ENCODE measurements at regions not wholly inside any gene's neighbourhood (a gene's known extent, or its start where the extent isn't known, plus 50 kb on each side); places are given as distances from the start of the nearest gene placed in this dataset.
"Not testable (repeated sequence)": the region's sequence is repeated elsewhere in the genome, so short reads cannot be mapped to it uniquely, and the experiment has no call there.

DNA sequence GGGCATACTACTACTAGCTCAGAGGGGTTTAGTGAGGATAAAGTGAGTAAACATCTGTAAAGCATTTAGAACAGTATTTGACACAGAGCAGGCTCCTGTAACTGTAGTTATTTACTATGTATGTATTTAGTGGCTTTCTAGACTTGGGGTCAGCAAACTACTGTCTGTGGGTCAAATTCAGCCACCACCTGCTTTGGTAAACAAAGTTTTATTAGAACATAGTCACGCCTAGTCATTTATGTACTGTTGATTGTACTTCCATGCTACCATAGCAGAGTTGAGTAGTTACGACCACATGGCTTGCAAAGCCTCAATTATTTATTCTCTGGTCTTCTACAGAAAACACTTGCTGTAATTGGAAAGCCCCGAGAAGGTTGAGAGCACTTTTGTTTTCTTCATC lies 248.5 kb upstream of the PLPP4 start:
- TF ChIP-seq, protein P1, sequence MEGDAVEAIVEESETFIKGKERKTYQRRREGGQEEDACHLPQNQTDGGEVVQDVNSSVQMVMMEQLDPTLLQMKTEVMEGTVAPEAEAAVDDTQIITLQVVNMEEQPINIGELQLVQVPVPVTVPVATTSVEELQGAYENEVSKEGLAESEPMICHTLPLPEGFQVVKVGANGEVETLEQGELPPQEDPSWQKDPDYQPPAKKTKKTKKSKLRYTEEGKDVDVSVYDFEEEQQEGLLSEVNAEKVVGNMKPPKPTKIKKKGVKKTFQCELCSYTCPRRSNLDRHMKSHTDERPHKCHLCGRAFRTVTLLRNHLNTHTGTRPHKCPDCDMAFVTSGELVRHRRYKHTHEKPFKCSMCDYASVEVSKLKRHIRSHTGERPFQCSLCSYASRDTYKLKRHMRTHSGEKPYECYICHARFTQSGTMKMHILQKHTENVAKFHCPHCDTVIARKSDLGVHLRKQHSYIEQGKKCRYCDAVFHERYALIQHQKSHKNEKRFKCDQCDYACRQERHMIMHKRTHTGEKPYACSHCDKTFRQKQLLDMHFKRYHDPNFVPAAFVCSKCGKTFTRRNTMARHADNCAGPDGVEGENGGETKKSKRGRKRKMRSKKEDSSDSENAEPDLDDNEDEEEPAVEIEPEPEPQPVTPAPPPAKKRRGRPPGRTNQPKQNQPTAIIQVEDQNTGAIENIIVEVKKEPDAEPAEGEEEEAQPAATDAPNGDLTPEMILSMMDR (IDR thresholded peaks at IDR 0.05; ENCODE audit: low read depth, low read length) = no peak
- Histone ChIP-seq H3K9me3 (ENCODE audit: severe bottlenecking) (peaks cover 9% of the 10 kb centered on the region), H3K27me3 (ENCODE audit: insufficient read depth, low read depth, severe bottlenecking) (no peaks in the 10 kb centered on the region), H3K36me3 (no peaks in the 10 kb centered on the region), H3K27ac (no peak overlapping the region), H3K4me3 (ENCODE audit: low read depth, low read length) (no peak overlapping the region)
- no peak for DNase-seq

DNA sequence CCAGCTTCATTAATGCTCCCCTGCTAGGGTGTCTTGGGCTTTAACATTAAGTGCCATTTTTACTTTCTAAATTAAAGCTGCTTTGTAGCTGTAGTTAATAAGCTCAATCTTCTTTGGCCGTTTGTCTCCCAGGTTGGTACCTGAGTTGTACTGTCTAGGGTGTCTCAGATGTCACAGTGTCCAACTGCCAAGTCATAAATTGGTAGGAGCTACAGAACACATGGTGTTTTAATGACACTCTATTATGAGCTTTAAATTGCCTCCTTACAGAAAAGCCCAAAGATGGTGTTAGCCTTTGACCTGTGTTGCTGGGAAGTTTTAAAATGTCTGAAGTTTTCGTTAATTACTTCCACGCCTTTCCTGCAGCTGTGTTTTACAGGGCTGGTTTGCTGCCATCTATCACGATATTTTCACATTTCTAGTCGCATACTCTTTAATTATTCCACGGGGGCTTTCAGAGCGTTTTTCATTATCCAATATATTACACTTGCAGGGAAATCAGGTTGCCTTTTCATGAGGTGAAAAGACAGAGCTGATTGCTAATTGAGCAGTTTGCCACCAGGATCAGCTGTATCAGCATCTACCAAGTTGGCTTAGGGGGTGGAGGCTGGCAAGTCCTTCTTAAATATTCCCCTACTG lies 247.8 kb upstream of the PLPP4 start:
- Histone ChIP-seq H3K9me3 (ENCODE audit: severe bottlenecking) (peaks cover 9% of the 10 kb centered on the region), H3K36me3 (no peaks in the 10 kb centered on the region), H3K27me3 (ENCODE audit: insufficient read depth, low read depth, severe bottlenecking) (no peaks in the 10 kb centered on the region), H3K4me3 (ENCODE audit: low read depth, low read length) (no peak overlapping the region), H3K27ac (no peak overlapping the region)
- TF ChIP-seq, protein P1 (IDR thresholded peaks at IDR 0.05; ENCODE audit: low read depth, low read length) = no peak
- DNase-seq = no peak

DNA sequence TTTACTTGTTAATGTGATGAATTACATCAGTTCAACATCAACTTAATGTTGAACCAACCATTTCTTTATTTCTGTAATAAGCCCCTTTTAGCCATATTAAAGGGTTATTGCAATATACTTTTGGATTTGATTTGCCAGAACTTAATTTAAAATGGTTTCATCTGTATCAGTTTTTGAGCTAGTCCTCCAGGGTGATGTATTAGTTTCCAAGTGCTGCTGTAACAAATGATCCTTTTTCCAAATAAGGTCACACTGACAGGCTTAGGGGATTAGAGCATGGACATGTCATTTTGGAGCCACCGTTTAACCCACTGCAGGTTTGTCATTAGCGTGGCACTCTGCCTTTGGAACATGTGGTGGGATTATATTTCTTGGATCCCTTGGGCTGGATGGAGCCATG lies 244.8 kb upstream of the PLPP4 start:
- Histone ChIP-seq H3K9me3 (ENCODE audit: severe bottlenecking) (peaks cover 13% of the 10 kb centered on the region), H3K27ac (no peak overlapping the region), H3K36me3 (no peaks in the 10 kb centered on the region), H3K27me3 (ENCODE audit: insufficient read depth, low read depth, severe bottlenecking) (no peaks in the 10 kb centered on the region), H3K4me3 (ENCODE audit: low read depth, low read length) (no peak overlapping the region)
- no peak for DNase-seq
- TF ChIP-seq, protein P1 (IDR thresholded peaks at IDR 0.05; ENCODE audit: low read depth, low read length) = no peak

DNA sequence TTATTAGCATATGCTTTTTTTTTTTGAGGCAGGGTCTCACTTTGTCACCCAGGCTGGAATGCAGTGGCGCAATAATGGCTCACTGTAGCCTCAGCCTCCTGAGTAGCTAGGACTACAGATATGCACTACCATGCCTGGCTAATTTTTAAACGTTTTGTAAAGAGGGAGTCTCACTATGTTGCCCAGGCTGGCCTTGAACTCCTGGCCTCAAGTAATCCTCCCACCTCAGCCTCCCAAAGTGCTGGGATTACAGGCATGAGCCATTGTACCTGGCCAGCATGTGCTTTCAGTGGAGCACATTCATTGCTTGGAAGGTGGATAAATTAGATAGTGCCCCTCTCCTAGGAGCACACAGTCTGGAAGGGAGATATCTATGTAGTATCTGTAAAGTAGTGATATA lies 243.7 kb upstream of the PLPP4 start:
- not testable (repeated sequence) for H3K36me3 ChIP-seq; DNase-seq; H3K27ac ChIP-seq; H3K27me3 ChIP-seq (ENCODE audit: insufficient read depth, low read depth, severe bottlenecking); H3K4me3 ChIP-seq (ENCODE audit: low read depth, low read length)
- H3K9me3 ChIP-seq (ENCODE audit: severe bottlenecking) = peaks cover 13% of the 10 kb centered on the region

DNA sequence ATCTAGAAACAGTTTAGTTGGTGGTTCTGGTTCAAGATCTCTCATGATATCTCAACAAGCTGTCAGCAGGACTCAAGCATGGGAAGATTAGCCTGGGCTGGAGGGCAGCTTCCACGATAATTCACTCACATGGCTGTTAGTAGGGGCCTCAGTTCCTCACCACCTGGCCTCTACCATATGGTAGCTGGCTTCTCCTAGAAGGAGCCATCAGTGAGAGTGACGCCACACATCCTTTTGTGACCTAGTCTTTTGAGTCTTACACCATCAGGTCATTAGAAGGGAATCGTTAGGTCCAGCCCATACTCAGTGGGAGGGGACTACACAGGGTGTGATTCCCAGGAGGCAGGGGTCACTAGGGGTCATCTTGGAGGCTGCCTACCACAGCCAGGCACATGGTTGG lies 239.3 kb upstream of the PLPP4 start:
- Histone ChIP-seq H3K27ac (no peak overlapping the region), H3K36me3 (no peaks in the 10 kb centered on the region), H3K27me3 (ENCODE audit: insufficient read depth, low read depth, severe bottlenecking) (no peaks in the 10 kb centered on the region), H3K4me3 (ENCODE audit: low read depth, low read length) (no peak overlapping the region), H3K9me3 (ENCODE audit: severe bottlenecking) (peaks cover 7% of the 10 kb centered on the region)
- TF ChIP-seq, protein P1 (IDR thresholded peaks at IDR 0.05; ENCODE audit: low read depth, low read length) = no peak
- DNase-seq = peak; percentile 81

DNA sequence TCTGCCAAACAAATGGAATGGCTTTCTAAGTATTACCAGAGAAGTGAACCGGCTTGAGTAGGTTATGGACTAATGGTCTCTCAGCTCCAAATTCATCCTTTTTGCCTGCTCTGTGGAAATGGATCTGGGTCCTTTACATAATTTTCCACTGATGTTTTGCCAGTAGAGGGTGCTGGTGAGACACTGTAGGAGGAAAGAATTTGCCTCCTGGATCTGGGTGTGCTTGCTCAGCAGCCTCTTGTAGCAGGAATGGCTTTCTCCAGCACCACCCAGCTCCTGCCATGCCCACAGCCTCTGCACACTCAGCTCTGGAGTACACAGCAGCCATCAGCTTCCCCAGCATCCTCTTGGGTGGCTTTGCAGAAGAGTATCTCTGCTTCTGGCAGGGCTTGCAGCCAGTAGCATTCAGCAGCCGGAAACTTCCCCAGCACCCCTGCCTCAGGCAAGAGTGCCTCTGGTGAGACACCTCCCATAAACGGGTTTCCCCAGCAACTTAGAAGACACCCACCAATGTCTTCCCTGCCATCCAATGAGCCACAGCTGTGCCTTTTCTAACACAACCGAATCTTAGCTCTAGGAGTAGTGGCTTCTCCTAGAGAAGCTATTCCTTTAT lies 235.0 kb upstream of the PLPP4 start:
- no peak overlapping the region for H3K27ac ChIP-seq
- TF ChIP-seq, protein P1 (IDR thresholded peaks at IDR 0.05; ENCODE audit: low read depth, low read length) = peak; percentile 70
- no peaks in the 10 kb centered on the region for H3K36me3 ChIP-seq
- DNase-seq = peak; percentile 69
- no peaks in the 10 kb centered on the region for H3K27me3 ChIP-seq (ENCODE audit: insufficient read depth, low read depth, severe bottlenecking)
- H3K4me3 ChIP-seq (ENCODE audit: low read depth, low read length) = no peak overlapping the region
- peaks cover 2% of the 10 kb centered on the region for H3K9me3 ChIP-seq (ENCODE audit: severe bottlenecking)

Measured in WERI-Rb-1 (cell line).